B cell (primary cell): ENCODE measurements at regions not wholly inside any gene's neighbourhood (a gene's known extent, or its start where the extent isn't known, plus 50 kb on each side); places are given as distances from the start of the nearest gene placed in this dataset.

Source experiments
- ATAC-seq: fragments of 200-7000 bp; cut with Tn5 transposase; one replicate; pipeline ENCODE4 v1.10.0; 2021; ENCODE audit warnings: low read depth, mild to moderate bottlenecking, moderate number of reproducible peaks, moderate library complexity
- CTCF ChIA-PET: fragments of 350-600 bp; sonication (Branson Sonifier 250); formaldehyde crosslinking; loops from one replicate; lab custom pipeline; 2021; ENCODE audit warnings: antibody characterized with exemption, inconsistent platforms; lab: Charles Lee
- POLR2A ChIA-PET: fragments of 350-600 bp; sonication (Branson Sonifier 250); formaldehyde crosslinking; loops from one replicate; lab custom pipeline; 2021; ENCODE audit warnings: antibody characterized with exemption; lab: Charles Lee
- DNase-seq: peaks from one replicate; pipeline ENCODE4 v3.0.0; 2013
- H2AFZ ChIP-seq: 2 replicates; pipeline ENCODE4 v1.6.1; 2012; ENCODE audit warnings: mild to moderate bottlenecking, low read depth, low read length; ENCODE audit not compliant: insufficient read depth, poor library complexity, severe bottlenecking
- H3K27ac ChIP-seq, 2 donors: 1 replicate in 1 of 2; 2 replicates in 1 of 2; pipeline ENCODE4 v1.5.1; 2012 to 2013; ENCODE audit warnings: low read length in 2 of 2, mild to moderate bottlenecking in 2 of 2, moderate library complexity in 1 of 2
- H3K27me3 ChIP-seq, 4 experiments: fragments of 200-600 bp in 1 of 4; sonication (generic) in 1 of 4; replicated peaks in 1 of 4; 1 replicate in 2 of 4; 2 replicates in 2 of 4; pipeline versions ENCODE4 v1.6.1 to v1.7.0; 2013 to 2016; ENCODE audit warnings: low read length in 3 of 4, mild to moderate bottlenecking in 2 of 4, mixed read lengths in 1 of 4, moderate library complexity in 1 of 4; ENCODE audit not compliant: insufficient read depth in 4 of 4, control insufficient read depth in 3 of 4; ENCODE audit errors: control extremely low read depth in 1 of 4
- H3K36me3 ChIP-seq, 2 experiments: replicated peaks in 1 of 2; 1 replicate in 1 of 2; 2 replicates in 1 of 2; pipeline versions ENCODE4 v1.6.1 to v1.7.1; 2013; ENCODE audit warnings: low read length in 1 of 2; ENCODE audit not compliant: insufficient read depth in 2 of 2, control insufficient read depth in 1 of 2; ENCODE audit errors: control extremely low read depth in 1 of 2, extremely low read depth in 1 of 2
- H3K4me1 ChIP-seq, 2 donors: fragments of 200-600 bp in 1 of 2; sonication (generic) in 1 of 2; 1 replicate in 1 of 2; 2 replicates in 1 of 2; pipeline versions ENCODE4 v1.5.1 to v1.6.1; 2013 to 2017; ENCODE audit warnings: low read length in 2 of 2; ENCODE audit not compliant: control insufficient read depth in 2 of 2, insufficient read depth in 2 of 2
- H3K4me2 ChIP-seq: replicated peaks from 2 replicates; pipeline ENCODE3; 2012; ENCODE audit warnings: mild to moderate bottlenecking, low read depth, low read length; ENCODE audit not compliant: poor library complexity, severe bottlenecking
- H3K4me3 ChIP-seq, 5 experiments: fragments of 200-600 bp in 1 of 5; sonication (generic) in 1 of 5; 1 replicate in 3 of 5; 2 replicates in 2 of 5; pipeline versions ENCODE4 v1.5.1 to v1.7.0; 2011 to 2016; ENCODE audit warnings: low read length in 4 of 5, mild to moderate bottlenecking in 4 of 5, low read depth in 2 of 5, control low read depth in 1 of 5, moderate library complexity in 1 of 5; ENCODE audit not compliant: insufficient read depth in 1 of 5; ENCODE audit errors: control extremely low read depth in 1 of 5, extremely low read depth in 1 of 5
- H3K79me2 ChIP-seq: fragments of 200-600 bp; sonication (generic); one replicate; pipeline ENCODE4 v1.6.0; 2016; ENCODE audit warnings: low read length; ENCODE audit not compliant: control insufficient read depth, insufficient read depth
- H3K9ac ChIP-seq: fragments of 200-600 bp; sonication (generic); 2 replicates; pipeline ENCODE4 v1.6.1; 2017; ENCODE audit warnings: mild to moderate bottlenecking, low read length, moderate library complexity
- H3K9me3 ChIP-seq, 3 donors: one replicate each; pipeline versions ENCODE4 v1.6.1 to v1.7.1; 2013; ENCODE audit warnings: low read length in 2 of 3; ENCODE audit not compliant: control insufficient read depth in 2 of 3, insufficient read depth in 1 of 3; ENCODE audit errors: control extremely low read depth in 1 of 3
- H4K20me1 ChIP-seq: 2 replicates; pipeline ENCODE4 v1.6.0; 2012; ENCODE audit warnings: mild to moderate bottlenecking, low read length; ENCODE audit not compliant: insufficient read depth, control insufficient read depth, poor library complexity, severe bottlenecking
- H3K27ac Mint-ChIP-seq: one replicate; pipeline ENCODE4 v1.8.0; 2021; ENCODE audit warnings: mixed read lengths
- H3K27me3 Mint-ChIP-seq: one replicate; pipeline ENCODE4 v1.8.0; 2021; ENCODE audit warnings: mixed read lengths
- H3K4me1 Mint-ChIP-seq: one replicate; pipeline ENCODE4 v1.8.0; 2021; ENCODE audit warnings: mixed read lengths
- H3K4me3 Mint-ChIP-seq: one replicate; pipeline ENCODE4 v1.8.0; 2021; ENCODE audit warnings: mixed read lengths
- H3K9me3 Mint-ChIP-seq: one replicate; pipeline ENCODE4 v1.8.0; 2022; ENCODE audit warnings: mixed read lengths; ENCODE audit not compliant: insufficient read depth
- CTCF ChIP-seq: fragments of 200-600 bp; IDR thresholded peaks from one replicate; pipeline ENCODE4 v1.8.0; 2022; ENCODE audit warnings: antibody characterized with exemption, mild to moderate bottlenecking
- EZH2 ChIP-seq: IDR thresholded peaks from 2 replicates; pipeline ENCODE4 v1.6.1; 2012; ENCODE audit warnings: borderline replicate concordance, low read depth, mild to moderate bottlenecking, moderate library complexity, low read length; ENCODE audit not compliant: insufficient read depth, poor library complexity, severe bottlenecking
- WGBS: methylation state at CpG from one replicate; pipeline ENCODE4 v1.1.5; 2013; ENCODE audit warnings: missing lambda C conversion rate; ENCODE audit not compliant: insufficient coverage; 5-methylcytosine and 5-hydroxymethylcytosine counted together
- intact Hi-C: fragments of 100-400 bp; cut with micrococcal nuclease; formaldehyde crosslinking; loops from one replicate; pipeline ENCODE4 v1.10.0; 2022

GRCh38 chr14:86141966-86142365, 612.0 kb downstream of the FLRT2 start:
- ChIA-PET POLR2A (no interaction called here), CTCF (no interaction called here)
- peaks cover 2% of the 10 kb centered on the region for H3K9me3 Mint-ChIP-seq
- Histone ChIP-seq H3K4me2 (no peak overlapping the region), H3K27me3 (no peaks in the 10 kb centered on the region), H3K79me2 (no peaks in the 10 kb centered on the region), H3K4me1 (no peaks in the 10 kb centered on the region), H3K27ac (no peak overlapping the region), H2AFZ (no peak overlapping the region), H3K36me3 (no peaks in the 10 kb centered on the region), H3K4me3 (no peak overlapping the region), H3K9ac (no peak overlapping the region), H3K9me3 (peaks cover 0 to 4% (median 3%) of the 10 kb centered on the region in 3 donors), H4K20me1 (no peaks in the 10 kb centered on the region)
- intact Hi-C loops = no loop called here
- H3K4me1 Mint-ChIP-seq = no peaks in the 10 kb centered on the region
- no peaks in the 10 kb centered on the region for H3K27me3 Mint-ChIP-seq
- no peak for DNase-seq
- WGBS = no CpG with 5 or more reads among the region's 2 CpGs
- no peak overlapping the region for H3K27ac Mint-ChIP-seq
- no peak overlapping the region for H3K4me3 Mint-ChIP-seq
- TF ChIP-seq CTCF = no peak
- no peak for TF ChIP-seq EZH2
- no peak for ATAC-seq

GRCh38 chr14:86129426-86129825, 599.5 kb downstream of the FLRT2 start:
- no peaks in the 10 kb centered on the region for H3K27me3 ChIP-seq

More at GRCh38 chr14:86129426-86129825, 599.5 kb downstream of the FLRT2 start:
- Histone ChIP-seq H3K9ac (no peak overlapping the region), H3K4me2 (no peak overlapping the region), H4K20me1 (no peaks in the 10 kb centered on the region), H2AFZ (no peak overlapping the region), H3K4me3 (no peak overlapping the region), H3K36me3 (no peaks in the 10 kb centered on the region), H3K27ac (no peak overlapping the region), H3K79me2 (no peaks in the 10 kb centered on the region), H3K4me1 (no peaks in the 10 kb centered on the region), H3K9me3 (no peaks in the 10 kb centered on the region)
- no CpG with 5 or more reads among the region's 1 CpG for WGBS
- H3K4me3 Mint-ChIP-seq = no peak overlapping the region
- peaks cover 5% of the 10 kb centered on the region for H3K9me3 Mint-ChIP-seq
- intact Hi-C loops = no loop called here
- ChIA-PET CTCF (no interaction called here), POLR2A (no interaction called here)
- ATAC-seq (no peak), DNase-seq (no peak)
- no peaks in the 10 kb centered on the region for H3K27me3 Mint-ChIP-seq
- H3K27ac Mint-ChIP-seq = no peak overlapping the region
- TF ChIP-seq CTCF = no peak
- TF ChIP-seq EZH2 = no peak
- H3K4me1 Mint-ChIP-seq = no peaks in the 10 kb centered on the region
